HCT116 (cell line): ENCODE measurements at regions not wholly inside any gene's neighbourhood (a gene's known extent, or its start where the extent isn't known, plus 50 kb on each side); places are given as distances from the start of the nearest gene placed in this dataset.

Experiments used
- ATAC-seq: fragments of 200-7000 bp; cut with Tn5 transposase; 2 replicates; pipeline ENCODE4 v1.9.1; 2020; ENCODE audit warnings: mild to moderate bottlenecking, moderate library complexity
- BruUV-seq: library from RNA; stranded (reverse); fragments of 400-500 nt; replicated peaks from 2 replicates; lab custom pipeline; 2021; lab: Mats Ljungman, UMichigan
- CTCF ChIA-PET: fragments of 300-600 bp; sonication (Branson Sonifier 250); formaldehyde crosslinking; loops from one replicate; lab custom pipeline; 2021; ENCODE audit warnings: antibody characterized with exemption; lab: Charles Lee
- POLR2A ChIA-PET: fragments of 300-600, 350-600 bp; sonication (Branson Sonifier 250); formaldehyde crosslinking; loops from one replicate; lab custom pipeline; 2021; ENCODE audit warnings: antibody characterized with exemption; lab: Charles Lee
- RAD21 ChIA-PET, 2 experiments: fragments of 300-600 bp; sonication (Branson Sonifier 250); formaldehyde crosslinking; loops; one replicate each; lab custom pipeline; 2023; ENCODE audit warnings: low total read pairs in 2 of 2; ENCODE audit not compliant: uncharacterized antibody in 2 of 2, unreplicated experiment in 2 of 2, low non-redundant PET in 1 of 2; lab: Charles Lee
- DNase-seq: peaks from one replicate; pipeline ENCODE4 v3.0.0-alpha.2; 2010; ENCODE audit warnings: low read depth, low spot score
- H2AFZ ChIP-seq: fragments of 200-600 bp; shearing (Covaris generic), sonication (generic); 2 replicates; pipeline ENCODE4 v1.6.1; 2017; ENCODE audit warnings: low read depth, mixed run types, mixed read lengths, antibody characterized with exemption, low read length; ENCODE audit not compliant: poor library complexity, severe bottlenecking
- H3K27ac ChIP-seq: 2 replicates; pipeline ENCODE4 v1.5.1; 2012; ENCODE audit warnings: low read depth, low read length
- H3K27me3 ChIP-seq: fragments of 200-600 bp; sonication (generic); 2 replicates; pipeline ENCODE4 v1.6.1; 2016; ENCODE audit warnings: mixed run types, low read length, mixed read lengths; ENCODE audit not compliant: insufficient read depth
- H3K36me3 ChIP-seq, 2 experiments: fragments of 200-500 bp in 1 of 2; fragments of 200-600 bp in 1 of 2; sonication (Bioruptor generic) in 1 of 2; sonication (generic) in 1 of 2; 2 replicates each; pipeline versions ENCODE4 v1.5.1 to v1.6.1; 2014 to 2016; ENCODE audit warnings: low read length in 2 of 2, inconsistent platforms in 1 of 2, mixed read lengths in 1 of 2, mixed run types in 1 of 2; ENCODE audit not compliant: insufficient read depth in 2 of 2, control insufficient read depth in 1 of 2
- H3K4me1 ChIP-seq, 2 experiments: fragments of 200-600 bp in 1 of 2; sonication (generic) in 1 of 2; 2 replicates each; pipeline versions ENCODE4 v1.5.1 to v1.6.1; 2012 to 2017; ENCODE audit warnings: low read length in 2 of 2, inconsistent platforms in 1 of 2, mild to moderate bottlenecking in 1 of 2, mixed read lengths in 1 of 2, mixed run types in 1 of 2, moderate library complexity in 1 of 2; ENCODE audit not compliant: insufficient read depth in 2 of 2, control insufficient read depth in 1 of 2
- H3K4me2 ChIP-seq: fragments of 200-600 bp; sonication (generic); 2 replicates; pipeline ENCODE4 v1.6.1; 2017; ENCODE audit warnings: mixed run types, low read length, mixed read lengths
- H3K4me3 ChIP-seq, 2 experiments: fragments of 200-600 bp in 1 of 2; sonication (generic) in 1 of 2; replicated peaks in 1 of 2; 2 replicates each; pipeline ENCODE4 v1.5.1; 2011 to 2016; ENCODE audit warnings: low read length in 2 of 2, control low read depth in 1 of 2, low read depth in 1 of 2, mild to moderate bottlenecking in 1 of 2, mixed read lengths in 1 of 2, mixed run types in 1 of 2
- H3K79me2 ChIP-seq: fragments of 200-600 bp; sonication (generic); 2 replicates; pipeline ENCODE4 v1.6.1; 2017; ENCODE audit warnings: mild to moderate bottlenecking, mixed run types, low read length, moderate library complexity, mixed read lengths; ENCODE audit not compliant: insufficient read depth
- H3K9ac ChIP-seq: fragments of 200-600 bp; sonication (generic); 2 replicates; pipeline ENCODE4 v1.6.1; 2016; ENCODE audit warnings: low read length, mixed read lengths
- H3K9me2 ChIP-seq: fragments of 200-600 bp; sonication (generic), shearing (Covaris generic); 2 replicates; pipeline ENCODE4 v1.6.1; 2017; ENCODE audit warnings: mixed run types, mild to moderate bottlenecking, moderate library complexity; ENCODE audit not compliant: insufficient read depth
- H3K9me3 ChIP-seq, 2 experiments: fragments of 200-500 bp in 1 of 2; fragments of 200-600 bp in 1 of 2; sonication (Bioruptor generic) in 1 of 2; sonication (generic) in 1 of 2; 2 replicates each; pipeline ENCODE4 v1.6.1; 2014 to 2017; ENCODE audit warnings: low read length in 2 of 2, mixed read lengths in 2 of 2, inconsistent platforms in 1 of 2, low read depth in 1 of 2, mild to moderate bottlenecking in 1 of 2, mixed run types in 1 of 2, moderate library complexity in 1 of 2; ENCODE audit not compliant: control insufficient read depth in 1 of 2, insufficient read depth in 1 of 2
- H4K20me1 ChIP-seq: fragments of 200-600 bp; sonication (generic), shearing (Covaris generic); 2 replicates; pipeline ENCODE4 v1.6.1; 2017; ENCODE audit warnings: mixed run types, mild to moderate bottlenecking, moderate library complexity; ENCODE audit not compliant: insufficient read depth
- CBX3 ChIP-seq: IDR thresholded peaks from 2 replicates; pipeline ENCODE4 v1.6.1; 2012; ENCODE audit warnings: low read depth
- CEBPB ChIP-seq: IDR thresholded peaks from 2 replicates; pipeline ENCODE4 v1.6.1; 2012; ENCODE audit warnings: low read depth
- CTCF ChIP-seq, 3 experiments: fragments of 200-600 bp in 1 of 3; sonication (generic) in 1 of 3; IDR thresholded peaks in 2 of 3; conservative IDR thresholded peaks in 1 of 3; 2 replicates each; pipeline ENCODE4 v1.5.1; 2012 to 2017; ENCODE audit warnings: low read depth in 2 of 3, low read length in 2 of 3, antibody characterized with exemption in 1 of 3, borderline replicate concordance in 1 of 3, control low read depth in 1 of 3, mild to moderate bottlenecking in 1 of 3, mixed read lengths in 1 of 3, mixed run types in 1 of 3, moderate library complexity in 1 of 3; ENCODE audit not compliant: insufficient read depth in 1 of 3
- EGR1 ChIP-seq: IDR thresholded peaks from 2 replicates; pipeline ENCODE4 v1.6.1; 2012; ENCODE audit warnings: low read depth
- EZH2 ChIP-seq: fragments of 200-600 bp; sonication (generic); IDR thresholded peaks from 2 replicates; pipeline ENCODE4 v1.6.1; 2017; ENCODE audit warnings: antibody characterized with exemption, mixed run types
- FOSL1 ChIP-seq: IDR thresholded peaks from 2 replicates; pipeline ENCODE4 v1.6.1; 2012; ENCODE audit warnings: low read depth
- RAD21 ChIP-seq: IDR thresholded peaks from 2 replicates; pipeline ENCODE4 v1.6.1; 2012; ENCODE audit warnings: low read depth, mild to moderate bottlenecking
- SP1 ChIP-seq: IDR thresholded peaks from 2 replicates; pipeline ENCODE4 v1.6.1; 2012; ENCODE audit warnings: low read depth
- SRF ChIP-seq: IDR thresholded peaks from 2 replicates; pipeline ENCODE4 v1.6.1; 2012; ENCODE audit warnings: low read depth
- YY1 ChIP-seq: IDR thresholded peaks from 2 replicates; pipeline ENCODE4 v1.6.1; 2011; ENCODE audit warnings: low read length, low read depth, moderate library complexity, mild to moderate bottlenecking; ENCODE audit not compliant: insufficient replicate concordance; ENCODE audit errors: extremely low read depth
- ZFX ChIP-seq: fragments of 450-650 bp; IDR thresholded peaks from 2 replicates; pipeline ENCODE4 v1.6.1; 2017
- ZNF274 ChIP-seq: fragments of 200-500 bp; sonication (Bioruptor generic); IDR thresholded peaks from 2 replicates; pipeline ENCODE4 v1.6.1; 2014; ENCODE audit warnings: mild to moderate bottlenecking, low read depth, low read length, inconsistent platforms
- intact Hi-C: fragments of 100-400 bp; cut with micrococcal nuclease; formaldehyde crosslinking; loops from 2 replicates; pipeline ENCODE4 v1.10.0; 2022
- TF ChIP-seq, protein P1 (sequence below): IDR thresholded peaks from 2 replicates; pipeline ENCODE4 v1.6.1; 2012; ENCODE audit warnings: low read depth
- TF ChIP-seq, protein P2 (sequence below): IDR thresholded peaks from 2 replicates; pipeline ENCODE4 v1.6.1; 2011; ENCODE audit warnings: mild to moderate bottlenecking, low read length, moderate library complexity; ENCODE audit not compliant: insufficient replicate concordance; ENCODE audit errors: extremely low read depth
- TF ChIP-seq, protein P3 (sequence below): IDR thresholded peaks from 2 replicates; pipeline ENCODE4 v1.6.1; 2012

- Histone ChIP-seq H2AFZ (no peak overlapping the region), H3K4me1 (no peaks in the 10 kb centered on the region), H3K9me3 (no peaks in the 10 kb centered on the region), H3K27me3 (peaks cover 12% of the 10 kb centered on the region; the same call in 1 of the 2 replicates), H3K4me2 (no peak overlapping the region), H3K79me2 (no peaks in the 10 kb centered on the region), H3K4me3 (no peak overlapping the region)
- ChIA-PET RAD21 (no interaction called here), CTCF (no interaction called here)
- BruUV-seq, result no TSS peak
- intact Hi-C loops, result no loop called here
- no peak for DNase-seq
- TF ChIP-seq, protein P1, sequence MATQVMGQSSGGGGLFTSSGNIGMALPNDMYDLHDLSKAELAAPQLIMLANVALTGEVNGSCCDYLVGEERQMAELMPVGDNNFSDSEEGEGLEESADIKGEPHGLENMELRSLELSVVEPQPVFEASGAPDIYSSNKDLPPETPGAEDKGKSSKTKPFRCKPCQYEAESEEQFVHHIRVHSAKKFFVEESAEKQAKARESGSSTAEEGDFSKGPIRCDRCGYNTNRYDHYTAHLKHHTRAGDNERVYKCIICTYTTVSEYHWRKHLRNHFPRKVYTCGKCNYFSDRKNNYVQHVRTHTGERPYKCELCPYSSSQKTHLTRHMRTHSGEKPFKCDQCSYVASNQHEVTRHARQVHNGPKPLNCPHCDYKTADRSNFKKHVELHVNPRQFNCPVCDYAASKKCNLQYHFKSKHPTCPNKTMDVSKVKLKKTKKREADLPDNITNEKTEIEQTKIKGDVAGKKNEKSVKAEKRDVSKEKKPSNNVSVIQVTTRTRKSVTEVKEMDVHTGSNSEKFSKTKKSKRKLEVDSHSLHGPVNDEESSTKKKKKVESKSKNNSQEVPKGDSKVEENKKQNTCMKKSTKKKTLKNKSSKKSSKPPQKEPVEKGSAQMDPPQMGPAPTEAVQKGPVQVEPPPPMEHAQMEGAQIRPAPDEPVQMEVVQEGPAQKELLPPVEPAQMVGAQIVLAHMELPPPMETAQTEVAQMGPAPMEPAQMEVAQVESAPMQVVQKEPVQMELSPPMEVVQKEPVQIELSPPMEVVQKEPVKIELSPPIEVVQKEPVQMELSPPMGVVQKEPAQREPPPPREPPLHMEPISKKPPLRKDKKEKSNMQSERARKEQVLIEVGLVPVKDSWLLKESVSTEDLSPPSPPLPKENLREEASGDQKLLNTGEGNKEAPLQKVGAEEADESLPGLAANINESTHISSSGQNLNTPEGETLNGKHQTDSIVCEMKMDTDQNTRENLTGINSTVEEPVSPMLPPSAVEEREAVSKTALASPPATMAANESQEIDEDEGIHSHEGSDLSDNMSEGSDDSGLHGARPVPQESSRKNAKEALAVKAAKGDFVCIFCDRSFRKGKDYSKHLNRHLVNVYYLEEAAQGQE, result no peak
- TF ChIP-seq FOSL1 (no peak), YY1 (no peak), EZH2 (no peak), ZNF274 (no peak), CBX3 (no peak), SP1 (no peak), SRF (no peak), ZFX (no peak), EGR1 (no peak), RAD21 (no peak), CTCF (IDR thresholded peaks at IDR 0.05 in 2 of 3, conservative IDR thresholded peaks at IDR 0.05 in 1 of 3; ENCODE audit: borderline replicate concordance in 1 of 3, insufficient read depth in 1 of 3, low read depth in 2 of 3, low read length in 2 of 3) (no peak), CEBPB (no peak)
- TF ChIP-seq, protein P2, sequence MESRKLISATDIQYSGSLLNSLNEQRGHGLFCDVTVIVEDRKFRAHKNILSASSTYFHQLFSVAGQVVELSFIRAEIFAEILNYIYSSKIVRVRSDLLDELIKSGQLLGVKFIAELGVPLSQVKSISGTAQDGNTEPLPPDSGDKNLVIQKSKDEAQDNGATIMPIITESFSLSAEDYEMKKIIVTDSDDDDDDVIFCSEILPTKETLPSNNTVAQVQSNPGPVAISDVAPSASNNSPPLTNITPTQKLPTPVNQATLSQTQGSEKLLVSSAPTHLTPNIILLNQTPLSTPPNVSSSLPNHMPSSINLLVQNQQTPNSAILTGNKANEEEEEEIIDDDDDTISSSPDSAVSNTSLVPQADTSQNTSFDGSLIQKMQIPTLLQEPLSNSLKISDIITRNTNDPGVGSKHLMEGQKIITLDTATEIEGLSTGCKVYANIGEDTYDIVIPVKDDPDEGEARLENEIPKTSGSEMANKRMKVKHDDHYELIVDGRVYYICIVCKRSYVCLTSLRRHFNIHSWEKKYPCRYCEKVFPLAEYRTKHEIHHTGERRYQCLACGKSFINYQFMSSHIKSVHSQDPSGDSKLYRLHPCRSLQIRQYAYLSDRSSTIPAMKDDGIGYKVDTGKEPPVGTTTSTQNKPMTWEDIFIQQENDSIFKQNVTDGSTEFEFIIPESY, result no peak
- TF ChIP-seq, protein P3, sequence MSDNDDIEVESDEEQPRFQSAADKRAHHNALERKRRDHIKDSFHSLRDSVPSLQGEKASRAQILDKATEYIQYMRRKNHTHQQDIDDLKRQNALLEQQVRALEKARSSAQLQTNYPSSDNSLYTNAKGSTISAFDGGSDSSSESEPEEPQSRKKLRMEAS, result no peak
- TF ChIP-seq, all 23 proteins: peak for 0
- Histone ChIP-seq H3K9me2 (no peaks in the 10 kb centered on the region), H3K36me3 (no peaks in the 10 kb centered on the region), H3K27ac (no peak overlapping the region), H3K9ac (no peak overlapping the region), H4K20me1 (no peaks in the 10 kb centered on the region)
- ATAC-seq, result no peak
- POLR2A ChIA-PET, result no interaction called here
These were observed 164.5 kb upstream of the ARX start for GRCh38 chrX:25180242-25180641.
